Trophoblast cell (in vitro differentiated cells and primary cell): ENCODE measurements at regions not wholly inside any gene's neighbourhood (a gene's known extent, or its start where the extent isn't known, plus 50 kb on each side); places are given as distances from the start of the nearest gene placed in this dataset.

Source experiments
- DNase-seq, 2 donors: peaks; one replicate each; pipeline ENCODE4 v3.0.0-alpha.2; 2016
- H2AFZ ChIP-seq: 2 replicates; pipeline ENCODE4 v1.6.1; 2013; ENCODE audit warnings: low read length, moderate library complexity, mild to moderate bottlenecking; ENCODE audit not compliant: insufficient read depth, poor library complexity
- H2AK5ac ChIP-seq: 2 replicates; pipeline ENCODE4 v1.6.1; 2013; ENCODE audit warnings: mild to moderate bottlenecking, low read length
- H2BK120ac ChIP-seq: 2 replicates; pipeline ENCODE4 v1.6.1; 2013; ENCODE audit warnings: low read length, mild to moderate bottlenecking, moderate library complexity; ENCODE audit not compliant: insufficient read depth, poor library complexity
- H2BK12ac ChIP-seq: 2 replicates; pipeline ENCODE4 v1.6.1; 2013; ENCODE audit warnings: mild to moderate bottlenecking, low read length, moderate library complexity
- H2BK5ac ChIP-seq: 2 replicates; pipeline ENCODE4 v1.6.1; 2013; ENCODE audit warnings: low read length, low read depth, moderate library complexity, mild to moderate bottlenecking; ENCODE audit not compliant: poor library complexity
- H3K14ac ChIP-seq: 2 replicates; pipeline ENCODE4 v1.6.1; 2013; ENCODE audit warnings: mild to moderate bottlenecking, low read length
- H3K18ac ChIP-seq: 2 replicates; pipeline ENCODE4 v1.6.1; 2013; ENCODE audit warnings: mild to moderate bottlenecking, low read length
- H3K23ac ChIP-seq: 2 replicates; pipeline ENCODE4 v1.6.1; 2013; ENCODE audit warnings: low read length
- H3K27ac ChIP-seq: 2 replicates; pipeline ENCODE4 v1.5.1; 2013; ENCODE audit warnings: low read depth, mild to moderate bottlenecking, inconsistent platforms, low read length, moderate library complexity
- H3K27me3 ChIP-seq: 2 replicates; pipeline ENCODE4 v1.6.1; 2013; ENCODE audit warnings: inconsistent platforms, mild to moderate bottlenecking, low read length, moderate library complexity; ENCODE audit not compliant: insufficient read depth
- H3K36me3 ChIP-seq, 2 experiments: 1 replicate in 1 of 2; 2 replicates in 1 of 2; pipeline ENCODE4 v1.6.1; 2013; ENCODE audit warnings: low read length in 2 of 2, mild to moderate bottlenecking in 2 of 2, moderate library complexity in 1 of 2; ENCODE audit not compliant: insufficient read depth in 2 of 2, control insufficient read depth in 1 of 2
- H3K4ac ChIP-seq: 2 replicates; pipeline ENCODE4 v1.6.1; 2013; ENCODE audit warnings: low read depth, mild to moderate bottlenecking, low read length, moderate library complexity
- H3K4me1 ChIP-seq, 2 experiments: 1 replicate in 1 of 2; 2 replicates in 1 of 2; pipeline ENCODE4 v1.6.1; 2013; ENCODE audit warnings: low read length in 2 of 2, mild to moderate bottlenecking in 2 of 2, moderate library complexity in 1 of 2; ENCODE audit not compliant: insufficient read depth in 2 of 2, control insufficient read depth in 1 of 2
- H3K4me2 ChIP-seq: 2 replicates; pipeline ENCODE4 v1.6.1; 2013; ENCODE audit warnings: inconsistent platforms, mild to moderate bottlenecking, low read length, moderate library complexity
- H3K4me3 ChIP-seq: 2 replicates; pipeline ENCODE4 v1.5.1; 2013; ENCODE audit warnings: mild to moderate bottlenecking, low read depth, low read length, inconsistent platforms
- H3K79me1 ChIP-seq: one replicate; pipeline ENCODE4 v1.6.1; 2013; ENCODE audit warnings: low read length
- H3K79me2 ChIP-seq: 2 replicates; pipeline ENCODE4 v1.6.1; 2013; ENCODE audit warnings: low read length, mild to moderate bottlenecking; ENCODE audit not compliant: control insufficient read depth, insufficient read depth, poor library complexity
- H3K9ac ChIP-seq: 2 replicates; pipeline ENCODE4 v1.6.1; 2013; ENCODE audit warnings: mild to moderate bottlenecking, low read length
- H3K9me3 ChIP-seq: 2 replicates; pipeline ENCODE4 v1.6.1; 2013; ENCODE audit warnings: low read depth, mild to moderate bottlenecking, control low read depth, inconsistent platforms, low read length; ENCODE audit not compliant: insufficient read depth
- H4K12ac ChIP-seq: 2 replicates; pipeline ENCODE4 v1.6.1; 2013; ENCODE audit warnings: low read depth, mild to moderate bottlenecking, low read length, moderate library complexity
- H4K8ac ChIP-seq: 2 replicates; pipeline ENCODE4 v1.6.1; 2013; ENCODE audit warnings: low read depth, mild to moderate bottlenecking, low read length, moderate library complexity
- H4K91ac ChIP-seq: one replicate; pipeline ENCODE4 v1.6.1; 2013; ENCODE audit warnings: low read depth, mild to moderate bottlenecking, low read length, moderate library complexity
- WGBS: extraction: QIAGEN DNeasy Blood & Tissue Kit; methylation state at CpG from one replicate; pipeline ENCODE4 v1.1.7; 2013; ENCODE audit warnings: missing lambda C conversion rate; ENCODE audit not compliant: insufficient read length, insufficient coverage; ENCODE audit errors: extremely low coverage; 5-methylcytosine and 5-hydroxymethylcytosine counted together

DNA sequence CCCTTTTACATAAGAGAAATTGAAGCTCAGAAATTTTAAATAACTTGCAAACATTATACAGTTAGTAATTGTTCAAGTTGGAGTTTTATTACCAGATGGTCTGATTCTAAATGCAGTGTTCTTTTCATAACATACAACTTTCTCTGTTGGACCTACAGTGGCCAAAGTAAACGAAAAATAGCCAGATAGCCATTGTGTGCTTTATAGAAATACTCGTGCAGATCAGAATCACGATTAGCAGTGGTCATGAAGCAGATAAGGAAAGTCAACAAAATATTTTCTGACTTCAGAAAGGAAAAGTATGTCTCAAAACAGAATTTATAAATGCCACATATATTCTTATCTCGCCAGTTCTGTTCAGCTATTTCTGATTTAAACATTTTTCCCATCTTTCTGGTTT is 436.9 kb downstream of the CNTN6 start:
- no peak overlapping the region for H2BK120ac ChIP-seq
- H3K14ac ChIP-seq = no peak overlapping the region
- H3K79me2 ChIP-seq = no peaks in the 10 kb centered on the region
- WGBS = no CpG with 5 or more reads among the region's 4 CpGs
- H3K9me3 ChIP-seq = no peaks in the 10 kb centered on the region
- no peaks in the 10 kb centered on the region for H3K27me3 ChIP-seq
- no peak overlapping the region for H3K23ac ChIP-seq
- no peak overlapping the region for H4K8ac ChIP-seq
- no peak overlapping the region for H2AK5ac ChIP-seq
- H4K91ac ChIP-seq = no peak overlapping the region
- no peak overlapping the region for H3K27ac ChIP-seq
- H3K4me1 ChIP-seq = no peaks in the 10 kb centered on the region
- peak in 1 of 2 donors; percentile 37 for DNase-seq
- H3K36me3 ChIP-seq = no peaks in the 10 kb centered on the region
- no peak overlapping the region for H4K12ac ChIP-seq
- no peak overlapping the region for H2BK12ac ChIP-seq
- no peak overlapping the region for H3K9ac ChIP-seq
- H3K79me1 ChIP-seq = no peaks in the 10 kb centered on the region
- H3K4ac ChIP-seq = no peak overlapping the region
- H3K18ac ChIP-seq = no peak overlapping the region
- no peak overlapping the region for H3K4me3 ChIP-seq
- no peak overlapping the region for H2BK5ac ChIP-seq
- H2AFZ ChIP-seq = no peak overlapping the region
- no peak overlapping the region for H3K4me2 ChIP-seq

DNA sequence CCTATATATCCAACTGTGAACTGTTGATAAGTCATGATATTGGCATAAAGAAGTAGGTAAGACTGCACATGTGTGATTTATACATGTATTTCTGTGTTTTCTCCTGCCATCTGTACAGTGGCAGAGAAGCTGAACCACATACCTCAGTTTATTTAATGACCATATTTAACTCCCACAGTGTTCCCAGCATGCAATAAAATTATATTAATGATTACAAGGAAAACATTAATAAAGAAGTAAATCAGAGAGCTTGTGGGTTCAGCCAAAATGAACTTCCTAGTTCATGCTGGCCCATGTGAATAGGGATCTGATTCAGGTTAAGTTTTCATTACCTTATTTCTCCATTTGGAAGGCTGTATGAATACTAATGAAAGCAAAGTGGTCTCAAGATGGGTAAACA is 439.2 kb downstream of the CNTN6 start:
- no peak overlapping the region for H4K12ac ChIP-seq
- no peaks in the 10 kb centered on the region for H3K9me3 ChIP-seq
- no peaks in the 10 kb centered on the region for H3K4me1 ChIP-seq
- H3K23ac ChIP-seq = no peak overlapping the region
- no peaks in the 10 kb centered on the region for H3K27me3 ChIP-seq
- H3K18ac ChIP-seq = no peak overlapping the region
- no peak overlapping the region for H4K91ac ChIP-seq
- no peak overlapping the region for H3K14ac ChIP-seq
- no peak overlapping the region for H3K9ac ChIP-seq
- H3K79me1 ChIP-seq = no peaks in the 10 kb centered on the region
- DNase-seq = no peak
- H3K79me2 ChIP-seq = no peaks in the 10 kb centered on the region
- H3K36me3 ChIP-seq = no peaks in the 10 kb centered on the region
- no peak overlapping the region for H3K27ac ChIP-seq
- no peak overlapping the region for H2AK5ac ChIP-seq
- no peak overlapping the region for H3K4ac ChIP-seq
- no peak overlapping the region for H3K4me3 ChIP-seq
- no peak overlapping the region for H4K8ac ChIP-seq
- H2BK120ac ChIP-seq = no peak overlapping the region
- no peak overlapping the region for H2BK5ac ChIP-seq
- no peak overlapping the region for H2AFZ ChIP-seq
- no peak overlapping the region for H2BK12ac ChIP-seq
- no peak overlapping the region for H3K4me2 ChIP-seq

DNA sequence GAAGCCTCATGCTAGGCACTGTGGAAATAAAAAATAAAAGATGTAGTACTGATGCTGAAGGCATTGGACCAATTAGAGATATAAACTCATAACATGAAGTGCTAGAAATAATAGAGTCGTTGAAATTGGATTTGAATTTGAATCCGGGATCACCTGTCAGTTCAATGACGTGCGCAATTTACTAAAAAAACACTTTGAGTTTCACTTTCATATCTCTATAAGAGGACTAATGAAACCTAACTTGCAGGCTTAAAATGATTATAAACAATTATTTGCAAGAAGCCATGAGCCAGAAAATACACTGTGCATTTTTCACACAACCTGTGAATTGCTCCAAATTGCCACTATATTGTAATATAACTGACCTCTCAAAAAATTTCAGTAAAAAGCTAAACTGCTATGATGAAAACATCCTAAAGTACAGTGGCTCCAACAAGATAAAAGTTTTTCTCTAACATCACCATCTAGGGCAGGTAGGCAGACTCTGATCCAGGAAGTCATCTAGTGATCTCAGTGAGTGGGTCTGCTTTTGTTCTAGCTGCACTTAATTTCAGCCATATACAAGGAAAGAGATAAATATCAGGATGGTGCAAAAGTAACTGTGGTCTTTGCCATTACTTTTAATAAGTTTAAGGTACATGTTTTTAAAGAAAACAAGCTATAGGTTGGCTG is 440.2 kb downstream of the CNTN6 start:
- Histone ChIP-seq H2BK5ac (no peak overlapping the region), H2BK120ac (no peak overlapping the region), H3K4me1 (no peaks in the 10 kb centered on the region), H4K91ac (no peak overlapping the region), H3K79me1 (no peaks in the 10 kb centered on the region), H2AK5ac (no peak overlapping the region), H4K8ac (no peak overlapping the region), H3K9me3 (no peaks in the 10 kb centered on the region), H3K4me2 (no peak overlapping the region), H3K79me2 (no peaks in the 10 kb centered on the region), H2BK12ac (no peak overlapping the region), H3K23ac (no peak overlapping the region), H3K27ac (no peak overlapping the region), H3K4me3 (no peak overlapping the region), H3K4ac (no peak overlapping the region), H3K18ac (no peak overlapping the region), H3K9ac (no peak overlapping the region), H3K14ac (no peak overlapping the region), H2AFZ (no peak overlapping the region), H3K27me3 (no peaks in the 10 kb centered on the region), H4K12ac (no peak overlapping the region), H3K36me3 (no peaks in the 10 kb centered on the region)
- no CpG with 5 or more reads among the region's 4 CpGs for WGBS
- no peak for DNase-seq

DNA sequence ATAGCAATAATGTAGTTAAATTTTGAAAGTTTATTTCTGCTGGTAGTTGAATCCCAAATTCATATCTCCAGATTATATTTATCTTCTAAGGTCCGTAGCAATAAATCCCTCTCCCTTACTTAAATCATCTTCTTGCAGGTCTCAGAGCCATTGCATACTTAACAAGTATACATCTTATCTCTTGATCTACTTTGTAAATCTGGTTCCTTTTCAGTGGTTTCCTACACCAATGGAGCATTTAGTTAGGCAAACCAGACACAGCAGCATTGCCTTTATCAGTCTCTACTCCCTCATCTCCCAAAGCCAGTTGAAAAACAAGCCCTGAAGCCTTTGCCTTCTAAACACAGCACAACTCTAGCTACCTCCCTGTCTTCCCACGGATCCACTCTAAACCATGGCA is 440.9 kb downstream of the CNTN6 start:
- Histone ChIP-seq H2AFZ (no peak overlapping the region), H3K36me3 (no peaks in the 10 kb centered on the region), H4K8ac (no peak overlapping the region), H3K4me1 (no peaks in the 10 kb centered on the region), H2BK120ac (no peak overlapping the region), H4K91ac (no peak overlapping the region), H3K9ac (no peak overlapping the region), H4K12ac (no peak overlapping the region), H3K4ac (no peak overlapping the region), H3K27ac (no peak overlapping the region), H3K4me2 (no peak overlapping the region), H2BK5ac (no peak overlapping the region), H2BK12ac (no peak overlapping the region), H3K14ac (no peak overlapping the region), H3K4me3 (no peak overlapping the region), H3K9me3 (no peaks in the 10 kb centered on the region), H2AK5ac (no peak overlapping the region), H3K79me1 (no peaks in the 10 kb centered on the region), H3K79me2 (no peaks in the 10 kb centered on the region), H3K27me3 (no peaks in the 10 kb centered on the region), H3K23ac (peak overlapping the region; percentile 95), H3K18ac (no peak overlapping the region)
- no CpG with 5 or more reads among the region's 2 CpGs for WGBS
- DNase-seq = no peak
